GM12891 (cell line): ENCODE measurements at regions not wholly inside any gene's neighbourhood (a gene's known extent, or its start where the extent isn't known, plus 50 kb on each side); places are given as distances from the start of the nearest gene placed in this dataset.

ENCODE experiments used
- POLR2A ChIP-seq: IDR thresholded peaks from 2 replicates; pipeline ENCODE4 v1.6.1; 2011; ENCODE audit warnings: low read depth, low read length, control low read depth
- POLR2AphosphoS5 ChIP-seq: IDR thresholded peaks from 2 replicates; pipeline ENCODE4 v1.6.1; 2011; ENCODE audit warnings: low read depth, low read length, control low read depth
- SPI1 ChIP-seq: IDR thresholded peaks from 2 replicates; pipeline ENCODE4 v1.6.1; 2011; ENCODE audit warnings: low read depth, low read length, control low read depth

DNA sequence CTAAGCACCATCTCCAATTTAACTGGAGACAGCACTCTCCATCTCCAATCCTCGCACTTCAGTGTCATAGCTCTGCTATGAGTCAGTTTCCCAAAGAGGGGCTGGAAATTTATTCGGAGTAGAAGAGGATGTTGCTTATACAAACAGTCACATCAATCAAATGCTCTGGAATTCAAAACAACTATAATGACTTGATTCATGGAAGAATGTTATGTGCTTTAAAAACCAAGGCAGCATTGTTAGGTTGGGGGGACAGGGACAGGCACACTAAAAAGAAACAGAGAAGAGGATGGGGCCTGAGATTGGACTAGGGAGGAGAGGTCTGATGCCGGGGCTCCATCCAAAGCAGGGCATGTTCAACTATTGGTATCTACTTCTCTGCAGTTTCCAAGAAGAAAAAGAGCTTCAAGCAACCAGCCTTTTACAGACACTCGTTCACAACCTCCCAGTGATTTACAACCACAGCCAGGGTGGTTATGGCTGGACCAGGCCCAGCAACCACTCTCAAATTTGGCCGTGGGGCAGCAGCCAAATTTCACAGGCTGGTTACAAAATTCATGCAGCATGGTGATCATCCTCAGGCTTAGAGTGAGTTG, 117.5 kb upstream of the ZNF366 start:
- TF ChIP-seq POLR2A (no peak), SPI1 (no peak), POLR2AphosphoS5 (no peak)
